H1 (cell line): ENCODE measurements at regions not wholly inside any gene's neighbourhood (a gene's known extent, or its start where the extent isn't known, plus 50 kb on each side); places are given as distances from the start of the nearest gene placed in this dataset.

Experiments used
- CTCF ChIA-PET: fragments of 300-600 bp; sonication (Branson Sonifier 250); formaldehyde crosslinking; loops from one replicate; lab custom pipeline; 2021; ENCODE audit not compliant: partially characterized antibody; lab: Charles Lee
- POLR2A ChIA-PET: fragments of 300-600 bp; sonication (Branson Sonifier 250); formaldehyde crosslinking; loops from one replicate; lab custom pipeline; 2021; ENCODE audit warnings: inconsistent platforms; ENCODE audit not compliant: partially characterized antibody; lab: Charles Lee
- DNase-seq, 2 experiments: peaks; one replicate each; pipeline versions ENCODE4 v3.0.0 to v3.0.0-alpha.2; 2010 to 2022; ENCODE audit warnings: low spot score in 2 of 2, low read depth in 1 of 2, mixed read lengths in 1 of 2
- FAIRE-seq: peaks from 2 replicates; lab custom pipeline; 2011; peaks lifted over from hg19 to GRCh38; lab: Jason Lieb, UNC
- H2AFZ ChIP-seq: 2 replicates; pipeline ENCODE4 v1.8.1; 2012; ENCODE audit warnings: low read length, inconsistent platforms
- H2AK5ac ChIP-seq: 2 replicates; pipeline ENCODE4 v1.6.1; 2013; ENCODE audit warnings: low read depth, low read length
- H2BK120ac ChIP-seq: replicated peaks from 2 replicates; pipeline ENCODE3; 2013; ENCODE audit warnings: low read depth, low read length, inconsistent platforms
- H2BK12ac ChIP-seq: 2 replicates; pipeline ENCODE4 v1.6.1; 2013; ENCODE audit warnings: low read depth, low read length
- H2BK15ac ChIP-seq: 2 replicates; pipeline ENCODE4 v1.6.1; 2013; ENCODE audit warnings: low read length
- H2BK20ac ChIP-seq: 2 replicates; pipeline ENCODE4 v1.6.1; 2013; ENCODE audit warnings: low read length
- H2BK5ac ChIP-seq: 2 replicates; pipeline ENCODE4 v1.6.1; 2013; ENCODE audit warnings: low read depth, low read length
- H3K14ac ChIP-seq: 2 replicates; pipeline ENCODE4 v1.6.1; 2013; ENCODE audit warnings: inconsistent platforms; ENCODE audit not compliant: insufficient read length
- H3K18ac ChIP-seq: 2 replicates; pipeline ENCODE4 v1.6.1; 2013; ENCODE audit warnings: low read length; ENCODE audit errors: extremely low read depth
- H3K23ac ChIP-seq: 2 replicates; pipeline ENCODE4 v1.6.1; 2013; ENCODE audit warnings: inconsistent platforms; ENCODE audit not compliant: insufficient read length
- H3K23me2 ChIP-seq: 2 replicates; pipeline ENCODE4 v1.6.1; 2013; ENCODE audit warnings: low read depth, low read length
- H3K27ac ChIP-seq: 2 replicates; pipeline ENCODE4 v1.6.1; 2011; ENCODE audit warnings: low read depth, low read length, inconsistent platforms
- H3K27me3 ChIP-seq, 4 experiments: replicated peaks in 1 of 4; 1 replicate in 1 of 4; 2 replicates in 3 of 4; pipeline versions ENCODE4 v1.6.1 to v1.8.1; 2011 to 2013; ENCODE audit warnings: low read length in 3 of 4, mild to moderate bottlenecking in 3 of 4, inconsistent platforms in 2 of 4, mixed read lengths in 2 of 4, moderate library complexity in 1 of 4; ENCODE audit not compliant: control insufficient read depth in 3 of 4, insufficient read depth in 3 of 4; ENCODE audit errors: extremely low read depth in 1 of 4
- H3K36me3 ChIP-seq, 4 experiments: 2 replicates each; pipeline versions ENCODE4 v1.6.1 to v1.8.1; 2011 to 2013; ENCODE audit warnings: mild to moderate bottlenecking in 4 of 4, low read length in 3 of 4, moderate library complexity in 2 of 4, control low read depth in 1 of 4, inconsistent platforms in 1 of 4; ENCODE audit not compliant: insufficient read depth in 4 of 4, control insufficient read depth in 2 of 4
- H3K4ac ChIP-seq: replicated peaks from 2 replicates; pipeline ENCODE3; 2013; ENCODE audit warnings: low read length, low read depth, mixed read lengths, inconsistent platforms; ENCODE audit not compliant: insufficient read length
- H3K4me1 ChIP-seq, 4 experiments: replicated peaks in 1 of 4; 1 replicate in 1 of 4; 2 replicates in 3 of 4; pipeline versions ENCODE4 v1.6.1 to v1.8.1; 2011 to 2013; ENCODE audit warnings: low read length in 3 of 4, inconsistent platforms in 2 of 4, mixed read lengths in 1 of 4; ENCODE audit not compliant: insufficient read depth in 4 of 4, control insufficient read depth in 3 of 4
- H3K4me2 ChIP-seq, 2 experiments: 2 replicates each; pipeline versions ENCODE4 v1.6.1 to v1.8.1; 2011 to 2013; ENCODE audit warnings: low read depth in 2 of 2, low read length in 2 of 2, control low read depth in 1 of 2, inconsistent platforms in 1 of 2, mild to moderate bottlenecking in 1 of 2; ENCODE audit not compliant: insufficient read depth in 1 of 2
- H3K4me3 ChIP-seq, 4 experiments: fragments of 200-600, 300-600 bp in 1 of 4; sonication (generic), shearing (Covaris generic), sonication (Bioruptor Twin) in 1 of 4; 2 replicates each; pipeline versions ENCODE4 v1.5.1 to v1.8.1; 2011 to 2016; ENCODE audit warnings: low read length in 4 of 4, low read depth in 3 of 4, control low read depth in 2 of 4, inconsistent platforms in 2 of 4, mild to moderate bottlenecking in 2 of 4, mixed read lengths in 1 of 4, moderate library complexity in 1 of 4; ENCODE audit not compliant: insufficient read depth in 2 of 4; ENCODE audit errors: extremely low read depth in 1 of 4
- H3K56ac ChIP-seq: replicated peaks from 2 replicates; pipeline ENCODE3; 2013; ENCODE audit warnings: low read depth, mild to moderate bottlenecking, mixed read lengths, low read length, inconsistent platforms; ENCODE audit not compliant: insufficient read length
- H3K79me1 ChIP-seq: 2 replicates; pipeline ENCODE4 v1.6.1; 2013; ENCODE audit warnings: low read depth, low read length, control low read depth
- H3K79me2 ChIP-seq, 2 experiments: 2 replicates each; pipeline versions ENCODE4 v1.6.1 to v1.8.1; 2012 to 2013; ENCODE audit warnings: low read length in 2 of 2, mild to moderate bottlenecking in 2 of 2, inconsistent platforms in 1 of 2; ENCODE audit not compliant: insufficient read depth in 2 of 2, control insufficient read depth in 1 of 2
- H3K9ac ChIP-seq, 4 experiments: replicated peaks in 1 of 4; 1 replicate in 1 of 4; 2 replicates in 3 of 4; pipeline versions ENCODE4 v1.6.1 to v1.8.1; 2011 to 2013; ENCODE audit warnings: low read depth in 3 of 4, low read length in 3 of 4, control low read depth in 2 of 4, mild to moderate bottlenecking in 2 of 4, moderate library complexity in 2 of 4, inconsistent platforms in 1 of 4; ENCODE audit errors: extremely low read depth in 1 of 4
- H3K9me3 ChIP-seq, 2 experiments: 2 replicates each; pipeline versions ENCODE4 v1.6.1 to v1.8.1; 2012 to 2013; ENCODE audit warnings: mild to moderate bottlenecking in 2 of 2, moderate library complexity in 2 of 2, control low read depth in 1 of 2, inconsistent platforms in 1 of 2, low read depth in 1 of 2, low read length in 1 of 2, mixed read lengths in 1 of 2; ENCODE audit not compliant: insufficient read depth in 2 of 2
- H4K20me1 ChIP-seq, 2 experiments: replicated peaks in 1 of 2; 2 replicates each; pipeline versions ENCODE3 to v1.8.1; 2011 to 2013; ENCODE audit warnings: inconsistent platforms in 2 of 2, low read length in 2 of 2, mild to moderate bottlenecking in 1 of 2; ENCODE audit not compliant: insufficient read depth in 2 of 2, control insufficient read depth in 1 of 2
- H4K5ac ChIP-seq: 2 replicates; pipeline ENCODE4 v1.6.1; 2013; ENCODE audit warnings: low read length, low read depth, mixed read lengths, inconsistent platforms; ENCODE audit not compliant: insufficient read length
- H4K8ac ChIP-seq: 2 replicates; pipeline ENCODE4 v1.8.0; 2013; ENCODE audit warnings: mild to moderate bottlenecking, moderate library complexity, low read length, inconsistent platforms; ENCODE audit not compliant: insufficient read depth; ENCODE audit errors: extremely low read depth
- H4K91ac ChIP-seq: replicated peaks from 2 replicates; pipeline ENCODE3; 2013; ENCODE audit warnings: low read length, mixed read lengths, inconsistent platforms; ENCODE audit not compliant: insufficient read length
- RBBP5 ChIP-seq: IDR thresholded peaks from 2 replicates; pipeline ENCODE4 v1.7.1; 2012; ENCODE audit warnings: low read depth, mild to moderate bottlenecking, inconsistent platforms, low read length, moderate library complexity, borderline replicate concordance
- SIN3A ChIP-seq, 2 experiments: IDR thresholded peaks in 1 of 2; conservative IDR thresholded peaks in 1 of 2; 2 replicates each; pipeline ENCODE4 v1.6.1; 2011 to 2012; ENCODE audit warnings: low read length in 2 of 2, improper control_type of control experiment in 1 of 2, low read depth in 1 of 2, mild to moderate bottlenecking in 1 of 2
- WGBS, 2 experiments: shearing (Covaris generic) in 1 of 2; methylation state at CpG; one replicate each; pipeline versions ENCODE4 v1.1.6 to v1.1.7; 2013 to 2015; ENCODE audit warnings: low lambda C conversion rate in 2 of 2, mixed read lengths in 2 of 2, inconsistent platforms in 1 of 2, low coverage in 1 of 2, missing lambda C conversion rate in 1 of 2; ENCODE audit not compliant: insufficient replicate concordance in 2 of 2, insufficient coverage in 1 of 2, insufficient read length in 1 of 2; ENCODE audit errors: extremely low coverage in 1 of 2, missing lambda C conversion rate in 1 of 2; 5-methylcytosine and 5-hydroxymethylcytosine counted together

GRCh38 chr10:62939698-62940097, 123.5 kb upstream of the EGR2 start:
- H3K79me1 ChIP-seq: no peaks in the 10 kb centered on the region
- DNase-seq: no peak
- H4K8ac ChIP-seq: no peak overlapping the region
- H3K23me2 ChIP-seq: no peaks in the 10 kb centered on the region
- no peak overlapping the region for H3K56ac ChIP-seq
- no peak overlapping the region for H2BK15ac ChIP-seq
- no peak for FAIRE-seq
- H3K9me3 ChIP-seq: no peaks in the 10 kb centered on the region
- H3K9ac ChIP-seq: no peak overlapping the region
- H3K27ac ChIP-seq: no peak overlapping the region
- H3K14ac ChIP-seq: no peak overlapping the region
- H3K4me3 ChIP-seq: no peak overlapping the region
- no peak overlapping the region for H3K18ac ChIP-seq
- H3K36me3 ChIP-seq: no peaks in the 10 kb centered on the region
- no peak overlapping the region for H2BK20ac ChIP-seq
- H4K91ac ChIP-seq: no peak overlapping the region
- no peak overlapping the region for H2AFZ ChIP-seq
- no peak overlapping the region for H2BK120ac ChIP-seq
- no peak for TF ChIP-seq SIN3A (conservative IDR thresholded peaks at IDR 0.05 in 1 of 2, IDR thresholded peaks at IDR 0.05 in 1 of 2; ENCODE audit: low read depth in 1 of 2, low read length in 2 of 2)
- no peak for TF ChIP-seq RBBP5
- H3K79me2 ChIP-seq: no peaks in the 10 kb centered on the region
- no peaks in the 10 kb centered on the region for H3K4me1 ChIP-seq
- H4K20me1 ChIP-seq: no peaks in the 10 kb centered on the region
- H3K23ac ChIP-seq: no peak overlapping the region
- 86 to 100% methylated on average over 1 to 2 of the region's 2 CpGs for WGBS, 2 experiments
- H3K4ac ChIP-seq: no peak overlapping the region
- no peak overlapping the region for H2AK5ac ChIP-seq
- no peak overlapping the region for H3K4me2 ChIP-seq
- no peak overlapping the region for H2BK12ac ChIP-seq
- H4K5ac ChIP-seq: no peak overlapping the region
- POLR2A ChIA-PET: no interaction called here
- CTCF ChIA-PET: no interaction called here
- H2BK5ac ChIP-seq: no peak overlapping the region
- no peaks in the 10 kb centered on the region for H3K27me3 ChIP-seq
